NK-92 (cell line): ENCODE measurements at regions not wholly inside any gene's neighbourhood (a gene's known extent, or its start where the extent isn't known, plus 50 kb on each side); places are given as distances from the start of the nearest gene placed in this dataset.

Experiments used
- DNase-seq: peaks from one replicate; lab custom pipeline; 2025; ENCODE audit not compliant: unreplicated experiment; lab: John Stamatoyannopoulos, UW

- no peak for DNase-seq
Measured at GRCh38 chr12:124458992-124459851, 108.2 kb downstream of the NCOR2 start.

- DNase-seq, result no peak
Measured at GRCh38 chr12:124458220-124458991, 109.0 kb downstream of the NCOR2 start.

GRCh38 chr12:124457287-124458219 lies 109.9 kb downstream of the NCOR2 start:
- no peak for DNase-seq

GRCh38 chr12:124456652-124457152 lies 110.7 kb downstream of the NCOR2 start:
- DNase-seq, result no peak

GRCh38 chr12:124456133-124456651 lies 111.2 kb downstream of the NCOR2 start:
- no peak for DNase-seq

GRCh38 chr12:124455336-124455735 lies 112.1 kb downstream of the NCOR2 start:
- DNase-seq, result no peak

GRCh38 chr12:124454735-124455134 lies 112.7 kb downstream of the NCOR2 start:
- no peak for DNase-seq

GRCh38 chr12:124454352-124454725 lies 113.1 kb downstream of the NCOR2 start:
- no peak for DNase-seq

- no peak for DNase-seq
Measured at GRCh38 chr12:124453419-124454351, 113.7 kb downstream of the NCOR2 start.

GRCh38 chr12:124452576-124453331 lies 114.7 kb downstream of the NCOR2 start:
- no peak for DNase-seq

GRCh38 chr12:124451637-124452243 lies 115.7 kb downstream of the NCOR2 start:
- no peak for DNase-seq

- DNase-seq, result no peak
Measured at GRCh38 chr12:124451016-124451415, 116.4 kb downstream of the NCOR2 start.

- no peak for DNase-seq
Measured at GRCh38 chr12:124450376-124450750, 117.0 kb downstream of the NCOR2 start.

- no peak for DNase-seq
Measured at GRCh38 chr12:124449623-124450375, 117.6 kb downstream of the NCOR2 start.

GRCh38 chr12:124448955-124449622 lies 118.3 kb downstream of the NCOR2 start:
- DNase-seq, result no peak

GRCh38 chr12:124448241-124448954 lies 119.0 kb downstream of the NCOR2 start:
- DNase-seq, result no peak

GRCh38 chr12:124446364-124446763 lies 121.0 kb downstream of the NCOR2 start:
- DNase-seq, result no peak
